ENCODE measurements at regions not wholly inside any gene's neighbourhood (a gene's known extent, or its start where the extent isn't known, plus 50 kb on each side); places are given as distances from the start of the nearest gene placed in this dataset.

DNA sequence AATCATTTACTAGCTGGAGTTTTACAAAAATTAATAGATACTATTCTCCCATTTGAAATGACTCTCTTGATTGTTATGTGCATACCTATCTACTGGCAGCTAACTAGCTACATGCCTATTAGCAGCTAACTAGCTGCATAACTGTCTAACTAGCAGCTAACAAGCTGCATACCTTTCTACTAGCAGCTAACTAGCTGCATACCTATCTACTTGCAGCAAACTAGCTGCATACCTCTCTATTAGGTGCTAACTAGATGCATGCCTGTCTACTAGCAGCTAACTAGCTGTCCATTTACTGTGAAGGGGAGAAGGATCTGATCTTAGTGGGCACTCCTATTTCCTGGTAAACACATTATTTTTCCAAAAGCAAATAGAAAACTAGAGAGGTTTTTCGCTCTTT lies 439.4 kb upstream of the PFKP start:
- Histone ChIP-seq H3K27ac (ENCODE audit: insufficient read length, low read depth, low read length) (no peak overlapping the region), H2AK5ac (ENCODE audit: insufficient read length, low read length) (no peak overlapping the region), H3K18ac (ENCODE audit: insufficient read length, low read depth, low read length) (no peak overlapping the region), H3K23ac (ENCODE audit: insufficient read length, low read depth, low read length) (no peak overlapping the region), H4K8ac (replicated peaks; ENCODE audit: insufficient read length, low read depth, low read length) (no peak overlapping the region), H3K79me1 (ENCODE audit: insufficient read depth, low read depth, low read length, poor library complexity, severe bottlenecking) (no peaks in the 10 kb centered on the region), H4K91ac (ENCODE audit: insufficient read length, low read depth, low read length) (no peak overlapping the region), H2BK5ac (ENCODE audit: insufficient read length, low read length) (no peak overlapping the region), H3K14ac (ENCODE audit: insufficient read depth, low read length) (no peak overlapping the region), H3K4me2 (ENCODE audit: insufficient read depth, insufficient read length, low read length) (no peak overlapping the region), H3K4ac (ENCODE audit: low read depth, low read length) (no peak overlapping the region), H3K27me3 (ENCODE audit: insufficient read depth, low read length) (no peaks in the 10 kb centered on the region), H3K9ac (ENCODE audit: extremely low read depth, insufficient read length, low read length) (no peak overlapping the region), H2AFZ (ENCODE audit: low read length) (no peak overlapping the region), H3K9me3 (ENCODE audit: control insufficient read depth, low read depth, low read length) (no peaks in the 10 kb centered on the region), H3K4me1 (ENCODE audit: insufficient read depth, low read length) (peaks cover 13% of the 10 kb centered on the region), H3K56ac (ENCODE audit: insufficient read length, low read depth, low read length) (no peak overlapping the region), H2BK15ac (ENCODE audit: low read depth, low read length) (no peak overlapping the region), H4K5ac (ENCODE audit: insufficient read length, low read depth, low read length) (no peak overlapping the region), H2BK12ac (ENCODE audit: insufficient read length, low read depth, low read length) (no peak overlapping the region), H2BK20ac (ENCODE audit: low read depth, low read length, poor library complexity, severe bottlenecking) (no peak overlapping the region), H2BK120ac (ENCODE audit: low read depth, low read length, poor library complexity, severe bottlenecking) (no peak overlapping the region), H3K23me2 (ENCODE audit: insufficient read length, low read depth, low read length, poor library complexity, severe bottlenecking) (no peaks in the 10 kb centered on the region), H4K20me1 (ENCODE audit: control insufficient read depth, insufficient read depth, insufficient read length) (no peaks in the 10 kb centered on the region), H3K79me2 (ENCODE audit: insufficient read depth, low read length) (no peaks in the 10 kb centered on the region), H3T11ph (ENCODE audit: low read length) (no peak overlapping the region)
- no peak for DNase-seq
- Mint-ChIP-seq H3K9me3 (no peaks in the 10 kb centered on the region), H3K4me1 (peaks cover 7 to 18% of the 10 kb centered on the region in 2 experiments; a peak in 3 of 4 replicates), H3K27me3 (ENCODE audit: low read depth) (no peaks in the 10 kb centered on the region), H3K4me3 (no peak overlapping the region), H3K27ac (no peak overlapping the region), H3K36me3 (ENCODE audit: insufficient read depth in 1 of 3, low read depth in 3 of 3) (peaks cover 0 to 2% (median 0%) of the 10 kb centered on the region in 3 experiments; a peak in 1 of 7 replicates)
- no CpG with 5 or more reads among the region's 1 CpG for WGBS (ENCODE audit: extremely low coverage, insufficient read length, low lambda C conversion rate)
- TF ChIP-seq, protein P1, sequence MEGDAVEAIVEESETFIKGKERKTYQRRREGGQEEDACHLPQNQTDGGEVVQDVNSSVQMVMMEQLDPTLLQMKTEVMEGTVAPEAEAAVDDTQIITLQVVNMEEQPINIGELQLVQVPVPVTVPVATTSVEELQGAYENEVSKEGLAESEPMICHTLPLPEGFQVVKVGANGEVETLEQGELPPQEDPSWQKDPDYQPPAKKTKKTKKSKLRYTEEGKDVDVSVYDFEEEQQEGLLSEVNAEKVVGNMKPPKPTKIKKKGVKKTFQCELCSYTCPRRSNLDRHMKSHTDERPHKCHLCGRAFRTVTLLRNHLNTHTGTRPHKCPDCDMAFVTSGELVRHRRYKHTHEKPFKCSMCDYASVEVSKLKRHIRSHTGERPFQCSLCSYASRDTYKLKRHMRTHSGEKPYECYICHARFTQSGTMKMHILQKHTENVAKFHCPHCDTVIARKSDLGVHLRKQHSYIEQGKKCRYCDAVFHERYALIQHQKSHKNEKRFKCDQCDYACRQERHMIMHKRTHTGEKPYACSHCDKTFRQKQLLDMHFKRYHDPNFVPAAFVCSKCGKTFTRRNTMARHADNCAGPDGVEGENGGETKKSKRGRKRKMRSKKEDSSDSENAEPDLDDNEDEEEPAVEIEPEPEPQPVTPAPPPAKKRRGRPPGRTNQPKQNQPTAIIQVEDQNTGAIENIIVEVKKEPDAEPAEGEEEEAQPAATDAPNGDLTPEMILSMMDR (conservative IDR thresholded peaks at IDR 0.05): no peak
